ENCODE measurements at regions not wholly inside any gene's neighbourhood (a gene's known extent, or its start where the extent isn't known, plus 50 kb on each side); places are given as distances from the start of the nearest gene placed in this dataset.

DNA sequence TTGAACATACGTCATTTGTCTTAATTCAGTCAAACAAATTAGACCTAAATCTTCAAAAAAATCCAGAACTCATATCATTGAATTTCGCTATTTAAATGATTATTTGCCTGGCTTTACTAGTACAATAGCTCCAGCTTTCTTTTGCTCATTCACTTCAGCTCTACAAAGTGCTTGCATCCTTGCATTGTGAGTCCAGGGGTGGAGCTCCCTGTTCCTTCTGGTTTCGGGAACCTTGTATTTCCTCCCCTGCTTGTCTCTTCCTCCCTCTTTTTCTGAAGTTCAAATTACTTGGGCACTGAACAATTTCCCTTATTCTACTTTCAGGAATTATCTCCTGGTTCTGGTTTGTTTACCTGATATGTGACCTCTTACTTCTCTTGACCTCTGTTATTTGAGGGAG lies 58.1 kb upstream of the KITLG start:
- TF ChIP-seq, protein P1, sequence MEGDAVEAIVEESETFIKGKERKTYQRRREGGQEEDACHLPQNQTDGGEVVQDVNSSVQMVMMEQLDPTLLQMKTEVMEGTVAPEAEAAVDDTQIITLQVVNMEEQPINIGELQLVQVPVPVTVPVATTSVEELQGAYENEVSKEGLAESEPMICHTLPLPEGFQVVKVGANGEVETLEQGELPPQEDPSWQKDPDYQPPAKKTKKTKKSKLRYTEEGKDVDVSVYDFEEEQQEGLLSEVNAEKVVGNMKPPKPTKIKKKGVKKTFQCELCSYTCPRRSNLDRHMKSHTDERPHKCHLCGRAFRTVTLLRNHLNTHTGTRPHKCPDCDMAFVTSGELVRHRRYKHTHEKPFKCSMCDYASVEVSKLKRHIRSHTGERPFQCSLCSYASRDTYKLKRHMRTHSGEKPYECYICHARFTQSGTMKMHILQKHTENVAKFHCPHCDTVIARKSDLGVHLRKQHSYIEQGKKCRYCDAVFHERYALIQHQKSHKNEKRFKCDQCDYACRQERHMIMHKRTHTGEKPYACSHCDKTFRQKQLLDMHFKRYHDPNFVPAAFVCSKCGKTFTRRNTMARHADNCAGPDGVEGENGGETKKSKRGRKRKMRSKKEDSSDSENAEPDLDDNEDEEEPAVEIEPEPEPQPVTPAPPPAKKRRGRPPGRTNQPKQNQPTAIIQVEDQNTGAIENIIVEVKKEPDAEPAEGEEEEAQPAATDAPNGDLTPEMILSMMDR (IDR thresholded peaks at IDR 0.05): no peak
- TF ChIP-seq POLR2A (IDR thresholded peaks at IDR 0.05) (no peak), POLR2AphosphoS5 (IDR thresholded peaks at IDR 0.05) (no peak)

Data from gastroesophageal sphincter (tissue), 3 donors.